HEK293 (cell line): ENCODE measurements at regions not wholly inside any gene's neighbourhood (a gene's known extent, or its start where the extent isn't known, plus 50 kb on each side); places are given as distances from the start of the nearest gene placed in this dataset.

ENCODE experiments used
- CTCF ChIA-PET: fragments of 350-600 bp; formaldehyde crosslinking; extraction: SDS; loops from one replicate; lab custom pipeline; 2021; ENCODE audit warnings: antibody characterized with exemption; lab: Yijun Ruan, JAX
- POLR2A ChIA-PET: fragments of 300-600 bp; formaldehyde crosslinking; extraction: SDS; loops from one replicate; lab custom pipeline; 2020; ENCODE audit warnings: antibody characterized with exemption, inconsistent platforms; lab: Yijun Ruan, JAX
- H3K27ac ChIP-seq: fragments of 200-500 bp; sonication (Bioruptor generic); 2 replicates; pipeline ENCODE4 v1.5.1; 2014; ENCODE audit warnings: low read depth, low read length, control low read depth, inconsistent platforms; ENCODE audit errors: extremely low read depth
- H3K36me3 ChIP-seq, 2 experiments: fragments of 200-500 bp in 1 of 2; sonication (Bioruptor generic) in 1 of 2; 1 replicate in 1 of 2; 2 replicates in 1 of 2; pipeline ENCODE4 v1.5.1; 2014 to 2017; ENCODE audit warnings: inconsistent platforms in 2 of 2, low read length in 2 of 2; ENCODE audit not compliant: control insufficient read depth in 2 of 2, insufficient read depth in 1 of 2
- H3K4me1 ChIP-seq: fragments of 200-500 bp; sonication (Bioruptor generic); 2 replicates; pipeline ENCODE4 v1.5.1; 2014; ENCODE audit warnings: mild to moderate bottlenecking, low read length, inconsistent platforms; ENCODE audit not compliant: control insufficient read depth, insufficient read depth
- H3K4me3 ChIP-seq: 2 replicates; pipeline ENCODE4 v1.5.1; 2011; ENCODE audit warnings: low read depth, mild to moderate bottlenecking, control low read depth, low read length, moderate library complexity
- H3K9me3 ChIP-seq: fragments of 200-500 bp; sonication (Bioruptor generic); 2 replicates; pipeline ENCODE4 v1.5.1; 2014; ENCODE audit warnings: low read depth, low read length, inconsistent platforms; ENCODE audit not compliant: control insufficient read depth, insufficient read depth
- EGR2 ChIP-seq: fragments of 450-650 bp; formaldehyde crosslinking; IDR thresholded peaks from 2 replicates; pipeline ENCODE4 v1.5.1; 2016; ENCODE audit warnings: low read depth, missing biosample characterization, missing genetic modification characterization
- GFI1B ChIP-seq: fragments of 450-650 bp; formaldehyde crosslinking; IDR thresholded peaks from 2 replicates; pipeline ENCODE4 v1.5.1; 2016; ENCODE audit warnings: missing biosample characterization, missing genetic modification characterization
- GLI2 ChIP-seq: fragments of 450-650 bp; formaldehyde crosslinking; IDR thresholded peaks from 2 replicates; pipeline ENCODE4; 2017; ENCODE audit warnings: missing biosample characterization, missing genetic modification characterization, low read depth, borderline replicate concordance
- RBAK ChIP-seq: fragments of 450-650 bp; formaldehyde crosslinking; IDR thresholded peaks from 2 replicates; pipeline ENCODE4 v1.5.1; 2016; ENCODE audit warnings: missing biosample characterization, missing genetic modification characterization
- SCRT2 ChIP-seq: fragments of 450-650 bp; formaldehyde crosslinking; IDR thresholded peaks from 2 replicates; pipeline ENCODE4 v1.5.1; 2016; ENCODE audit warnings: missing biosample characterization, missing genetic modification characterization
- SP3 ChIP-seq: fragments of 450-650 bp; formaldehyde crosslinking; IDR thresholded peaks from 2 replicates; pipeline ENCODE4 v1.5.1; 2016; ENCODE audit warnings: missing biosample characterization, missing genetic modification characterization
- ZBTB1 ChIP-seq: fragments of 450-650 bp; formaldehyde crosslinking; IDR thresholded peaks from 2 replicates; pipeline ENCODE4 v1.5.1; 2016; ENCODE audit warnings: missing biosample characterization, missing genetic modification characterization
- ZBTB6 ChIP-seq: fragments of 450-650 bp; formaldehyde crosslinking; IDR thresholded peaks from 2 replicates; pipeline ENCODE4 v1.5.1; 2017; ENCODE audit warnings: missing biosample characterization, missing genetic modification characterization
- ZFHX2 ChIP-seq: fragments of 450-650 bp; formaldehyde crosslinking; conservative IDR thresholded peaks from 2 replicates; pipeline ENCODE4 v1.5.1; 2016; ENCODE audit warnings: missing biosample characterization, missing genetic modification characterization
- ZIC2 ChIP-seq: fragments of 450-650 bp; formaldehyde crosslinking; IDR thresholded peaks from 2 replicates; pipeline ENCODE4 v1.5.1; 2016; ENCODE audit warnings: missing biosample characterization, missing genetic modification characterization
- ZNF114 ChIP-seq: fragments of 450-650 bp; formaldehyde crosslinking; IDR thresholded peaks from 2 replicates; pipeline ENCODE4 v1.5.0; 2017; ENCODE audit warnings: missing biosample characterization, missing genetic modification characterization
- ZNF138 ChIP-seq: fragments of 450-650 bp; formaldehyde crosslinking; IDR thresholded peaks from 2 replicates; pipeline ENCODE4 v1.5.1; 2016; ENCODE audit warnings: missing biosample characterization, missing genetic modification characterization, borderline replicate concordance
- ZNF174 ChIP-seq: fragments of 450-650 bp; formaldehyde crosslinking; IDR thresholded peaks from 2 replicates; pipeline ENCODE4 v1.5.0; 2017; ENCODE audit warnings: missing biosample characterization, mild to moderate bottlenecking, missing genetic modification characterization
- ZNF2 ChIP-seq: fragments of 450-650 bp; formaldehyde crosslinking; IDR thresholded peaks from 2 replicates; pipeline ENCODE4 v1.5.1; 2016; ENCODE audit warnings: missing biosample characterization, missing genetic modification characterization
- ZNF211 ChIP-seq: fragments of 450-650 bp; formaldehyde crosslinking; IDR thresholded peaks from 2 replicates; pipeline ENCODE4 v1.5.1; 2016; ENCODE audit warnings: low read depth, missing biosample characterization, missing genetic modification characterization
- ZNF311 ChIP-seq: fragments of 450-650 bp; formaldehyde crosslinking; IDR thresholded peaks from 2 replicates; pipeline ENCODE4 v1.5.1; 2017; ENCODE audit warnings: missing biosample characterization, missing genetic modification characterization, borderline replicate concordance
- ZNF324 ChIP-seq: fragments of 450-650 bp; formaldehyde crosslinking; IDR thresholded peaks from 2 replicates; pipeline ENCODE4 v1.5.1; 2016; ENCODE audit warnings: missing biosample characterization, missing genetic modification characterization
- ZNF350 ChIP-seq: fragments of 450-650 bp; formaldehyde crosslinking; IDR thresholded peaks from 2 replicates; pipeline ENCODE4 v1.5.0; 2017; ENCODE audit warnings: missing biosample characterization, mild to moderate bottlenecking, missing genetic modification characterization
- ZNF354C ChIP-seq: fragments of 450-650 bp; formaldehyde crosslinking; IDR thresholded peaks from 2 replicates; pipeline ENCODE4 v1.5.1; 2016; ENCODE audit warnings: missing biosample characterization, missing genetic modification characterization, low read depth, borderline replicate concordance
- ZNF423 ChIP-seq: fragments of 450-650 bp; formaldehyde crosslinking; IDR thresholded peaks from 2 replicates; pipeline ENCODE4 v1.5.1; 2016; ENCODE audit warnings: missing biosample characterization, missing genetic modification characterization
- ZNF426 ChIP-seq: fragments of 450-650 bp; formaldehyde crosslinking; IDR thresholded peaks from 2 replicates; pipeline ENCODE4 v1.5.1; 2017; ENCODE audit warnings: missing biosample characterization, missing genetic modification characterization, mild to moderate bottlenecking, inconsistent platforms, moderate library complexity
- ZNF449 ChIP-seq: fragments of 450-650 bp; formaldehyde crosslinking; IDR thresholded peaks from 2 replicates; pipeline ENCODE4 v1.5.1; 2017; ENCODE audit warnings: missing biosample characterization, mild to moderate bottlenecking, missing genetic modification characterization, moderate library complexity
- ZNF473 ChIP-seq: fragments of 450-650 bp; formaldehyde crosslinking; IDR thresholded peaks from 2 replicates; pipeline ENCODE4 v1.5.1; 2017; ENCODE audit warnings: missing biosample characterization, missing genetic modification characterization
- ZNF530 ChIP-seq: fragments of 450-650 bp; formaldehyde crosslinking; IDR thresholded peaks from 2 replicates; pipeline ENCODE4 v1.5.1; 2016; ENCODE audit warnings: low read depth, missing biosample characterization, missing genetic modification characterization
- ZNF639 ChIP-seq: fragments of 450-650 bp; formaldehyde crosslinking; IDR thresholded peaks from 2 replicates; pipeline ENCODE4 v1.5.1; 2016; ENCODE audit warnings: missing biosample characterization, missing genetic modification characterization
- ZNF658 ChIP-seq: fragments of 450-650 bp; formaldehyde crosslinking; IDR thresholded peaks from 2 replicates; pipeline ENCODE4; 2016; ENCODE audit warnings: missing biosample characterization, missing genetic modification characterization
- ZNF670 ChIP-seq: fragments of 450-650 bp; formaldehyde crosslinking; IDR thresholded peaks from 2 replicates; pipeline ENCODE4 v1.5.1; 2016; ENCODE audit warnings: missing biosample characterization, missing genetic modification characterization, low read depth
- ZNF692 ChIP-seq: fragments of 450-650 bp; formaldehyde crosslinking; IDR thresholded peaks from 2 replicates; pipeline ENCODE4 v1.5.1; 2016; ENCODE audit warnings: missing biosample characterization, missing genetic modification characterization
- ZNF777 ChIP-seq: fragments of 450-650 bp; formaldehyde crosslinking; IDR thresholded peaks from 2 replicates; pipeline ENCODE4 v1.5.1; 2017; ENCODE audit warnings: missing biosample characterization, missing genetic modification characterization, borderline replicate concordance

- TF ChIP-seq RBAK (tag by site-specific recombination) (no peak), ZIC2 (tag by site-specific recombination) (0 out of 2 replicates have a peak, but pooled peaks have one; percentile 17), ZNF449 (tag by site-specific recombination) (no peak), SP3 (tag by site-specific recombination) (no peak), ZNF350 (tag by site-specific recombination) (no peak)
These were observed 147.8 kb upstream of the MAGI3 start (continued) for GRCh38 chr1:113242481-113242880.

GRCh38 chr1:113243529-113243928 is 146.8 kb upstream of the MAGI3 start:
- Histone ChIP-seq H3K4me3 (no peak overlapping the region), H3K9me3 (no peaks in the 10 kb centered on the region), H3K36me3 (no peaks in the 10 kb centered on the region), H3K4me1 (peaks cover 6% of the 10 kb centered on the region), H3K27ac (no peak overlapping the region)
- no peak for TF ChIP-seq ZNF692 (tag by site-specific recombination)
- TF ChIP-seq ZBTB6 (tag by site-specific recombination): no peak
- no peak for TF ChIP-seq ZNF174 (tag by site-specific recombination)
- TF ChIP-seq ZFHX2 (tag by site-specific recombination): 0 out of 2 replicates have a peak, but pooled peaks have one; percentile 38
- no peak for TF ChIP-seq ZNF658 (tag by site-specific recombination)
- peak; percentile 52; the same call in 1 of the 2 replicates for TF ChIP-seq EGR2 (tag by site-specific recombination)
- TF ChIP-seq ZNF114 (tag by site-specific recombination): no peak
- no peak for TF ChIP-seq ZNF311 (tag by site-specific recombination)
- POLR2A ChIA-PET: no interaction called here
- CTCF ChIA-PET: no interaction called here

GRCh38 chr1:113244112-113244820 is 146.0 kb upstream of the MAGI3 start:
- CTCF ChIA-PET: interaction anchor here (0.6 kb wide), 2 partner anchors 18 to 1091 kb away, joined by 3 to 5 read pairs; no protein-coding TSS in a partner anchor
- peaks cover 6% of the 10 kb centered on the region for H3K4me1 ChIP-seq
- no peak overlapping the region for H3K27ac ChIP-seq
- H3K9me3 ChIP-seq: no peaks in the 10 kb centered on the region
- no peaks in the 10 kb centered on the region for H3K36me3 ChIP-seq
- no peak overlapping the region for H3K4me3 ChIP-seq
- POLR2A ChIA-PET: no interaction called here
- TF ChIP-seq ZNF639 (no peak), ZNF138 (tag by site-specific recombination) (no peak), ZNF670 (tag by site-specific recombination) (no peak), ZNF2 (no peak), ZBTB1 (tag by site-specific recombination) (no peak), ZNF426 (tag by site-specific recombination) (no peak), ZNF473 (tag by site-specific recombination) (no peak), GFI1B (tag by site-specific recombination) (no peak), ZNF777 (tag by site-specific recombination) (no peak), ZNF211 (tag by site-specific recombination) (no peak), ZNF530 (tag by site-specific recombination) (no peak), GLI2 (tag by site-specific recombination) (no peak), ZNF423 (no peak), ZNF324 (no peak), SCRT2 (tag by site-specific recombination) (no peak), ZNF354C (tag by site-specific recombination) (no peak)
